Activated CD4-positive, alpha-beta T cell treated with anti-CD3 and anti-CD28 coated beads, Interleukin-2, amount 50 U/mL, for 16 hours (primary cell): ENCODE measurements at regions not wholly inside any gene's neighbourhood (a gene's known extent, or its start where the extent isn't known, plus 50 kb on each side); places are given as distances from the start of the nearest gene placed in this dataset.

ENCODE experiments used
- DNase-seq: peaks from one replicate; pipeline ENCODE4 v3.0.0-alpha.2; 2020

DNA sequence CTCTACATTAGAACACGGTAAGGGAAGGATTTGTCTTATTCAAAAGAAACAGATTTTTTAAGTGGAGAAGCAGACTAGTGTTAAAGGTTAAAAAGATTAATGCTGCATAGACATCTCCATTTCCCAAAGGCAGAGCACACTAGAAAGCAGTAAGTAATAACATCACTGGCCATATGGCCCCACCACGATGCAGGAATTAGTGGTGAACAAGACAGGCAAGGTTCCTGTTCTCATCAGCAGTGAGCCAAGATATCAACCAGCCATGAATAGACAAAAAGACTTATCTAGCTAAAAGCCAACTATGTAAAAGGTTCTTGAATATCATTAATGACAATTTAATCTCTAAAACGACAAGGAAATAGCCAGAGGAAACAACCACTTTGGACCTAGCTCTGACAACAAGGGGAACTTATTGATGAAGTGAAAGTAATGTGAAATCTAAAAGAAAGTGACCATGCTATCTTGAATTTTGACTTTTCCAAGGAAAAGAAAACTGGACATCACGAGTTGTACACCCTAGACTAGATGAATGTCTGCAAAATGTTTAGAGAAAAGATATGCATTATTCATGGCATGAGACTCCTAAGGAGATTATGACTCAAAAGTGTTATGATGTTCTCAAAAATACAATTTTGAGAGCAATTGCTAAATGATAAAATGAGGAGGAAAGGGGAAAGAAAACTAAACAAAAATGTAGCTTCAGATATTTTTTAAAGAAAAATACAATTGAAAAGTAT, 157.9 kb upstream of the STXBP5 start:
- DNase-seq: no peak

DNA sequence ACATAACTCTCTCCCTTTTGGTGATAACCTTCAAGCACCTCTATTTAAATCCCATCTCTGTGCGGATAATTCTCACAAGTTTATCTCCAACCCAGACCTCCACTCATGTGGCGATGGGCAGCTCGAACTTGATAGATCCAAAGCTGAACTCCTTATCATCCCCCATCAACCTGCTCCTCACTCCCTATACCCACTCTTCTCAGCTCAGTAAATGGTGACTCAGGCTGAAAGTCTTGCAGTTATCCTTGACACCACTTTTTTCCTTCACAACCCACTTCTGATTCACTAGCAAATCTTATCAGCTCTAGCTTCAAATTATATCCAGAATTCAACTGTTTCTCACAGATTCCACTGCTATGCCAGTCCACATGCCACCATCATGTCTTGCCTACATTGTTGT, 155.3 kb upstream of the STXBP5 start:
- DNase-seq: no peak

DNA sequence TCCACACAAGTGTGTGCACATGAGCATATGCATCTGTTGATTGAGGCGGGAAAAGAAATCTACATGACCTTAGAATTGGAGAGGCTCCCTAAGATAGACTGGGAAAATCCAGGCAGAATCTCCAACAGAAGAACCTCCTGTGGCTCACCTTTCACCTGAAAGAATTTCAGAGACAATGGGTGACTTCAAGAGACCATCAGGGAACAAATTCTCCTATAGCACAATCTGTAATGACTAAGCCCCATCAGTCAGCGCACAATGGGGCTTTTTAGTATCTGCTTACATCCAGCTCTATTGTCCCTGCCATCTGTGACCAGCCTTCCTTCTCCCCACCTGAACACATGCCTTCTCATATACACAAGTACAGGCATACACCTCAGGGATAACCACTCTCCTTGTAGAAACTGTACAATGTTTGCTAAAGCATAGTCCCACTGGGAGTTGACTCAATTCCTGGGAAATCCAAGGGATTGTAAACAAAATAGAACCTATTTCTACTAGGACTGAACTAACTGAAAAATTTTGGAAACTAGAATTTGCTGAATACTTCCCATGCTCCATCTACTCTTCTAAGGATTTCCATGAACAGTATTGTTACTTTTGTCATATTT, 150.8 kb upstream of the STXBP5 start:
- no peak for DNase-seq

- DNase-seq: no peak
Observed at GRCh38 chr6:147054158-147054557, 150.1 kb upstream of the STXBP5 start.

- DNase-seq: no peak
Observed at GRCh38 chr6:147054871-147055270, 149.3 kb upstream of the STXBP5 start.

- DNase-seq: no peak
Observed at GRCh38 chr6:147055821-147056392, 148.3 kb upstream of the STXBP5 start.

DNA sequence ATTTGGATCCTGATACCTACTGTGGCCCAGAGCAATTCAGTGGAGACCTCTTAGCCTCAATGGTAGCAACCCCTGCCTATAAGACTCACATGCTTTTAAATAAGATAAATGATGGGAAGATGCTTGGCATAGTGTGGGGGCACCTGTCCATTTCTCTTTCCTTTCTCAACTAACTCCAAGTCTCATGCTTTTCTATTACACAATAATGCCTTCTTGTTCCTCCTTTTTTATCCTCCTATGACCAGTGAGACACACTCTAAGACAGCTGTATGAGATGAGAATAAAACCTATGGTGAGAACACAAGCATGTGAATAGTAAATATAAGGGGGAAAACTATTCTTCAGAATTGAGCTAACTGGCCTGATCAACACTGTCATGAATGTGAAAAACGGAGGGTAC, 147.0 kb upstream of the STXBP5 start:
- no peak for DNase-seq

- no peak for DNase-seq
Observed at GRCh38 chr6:147057705-147058342, 146.4 kb upstream of the STXBP5 start.

- DNase-seq: no peak
Observed at GRCh38 chr6:147058786-147059385, 145.3 kb upstream of the STXBP5 start.

- DNase-seq: no peak
Observed at GRCh38 chr6:147060636-147061035, 143.6 kb upstream of the STXBP5 start.

DNA sequence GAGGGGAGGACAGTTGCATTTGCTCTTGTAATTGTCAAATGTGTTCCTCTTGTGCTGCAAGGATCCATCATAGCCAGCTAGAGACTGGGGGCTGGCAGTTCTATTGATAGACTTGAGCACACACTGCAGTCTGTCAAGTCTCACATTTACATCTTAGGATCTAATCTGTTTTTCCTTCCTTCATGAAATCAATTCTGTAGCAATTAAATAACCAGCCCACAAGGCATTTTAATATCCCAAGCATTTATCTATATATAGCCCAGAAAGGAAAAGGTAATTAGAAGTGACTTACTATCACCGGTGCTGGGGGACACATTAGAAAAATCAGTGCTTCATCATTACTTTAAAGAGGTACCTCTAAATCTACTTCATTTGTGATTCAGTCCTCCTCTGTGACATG, 143.0 kb upstream of the STXBP5 start:
- no peak for DNase-seq

GRCh38 chr6:147063469-147064031, 140.7 kb upstream of the STXBP5 start:
- no peak for DNase-seq

- DNase-seq: no peak
Observed at GRCh38 chr6:147065786-147066185, 138.4 kb upstream of the STXBP5 start.

DNA sequence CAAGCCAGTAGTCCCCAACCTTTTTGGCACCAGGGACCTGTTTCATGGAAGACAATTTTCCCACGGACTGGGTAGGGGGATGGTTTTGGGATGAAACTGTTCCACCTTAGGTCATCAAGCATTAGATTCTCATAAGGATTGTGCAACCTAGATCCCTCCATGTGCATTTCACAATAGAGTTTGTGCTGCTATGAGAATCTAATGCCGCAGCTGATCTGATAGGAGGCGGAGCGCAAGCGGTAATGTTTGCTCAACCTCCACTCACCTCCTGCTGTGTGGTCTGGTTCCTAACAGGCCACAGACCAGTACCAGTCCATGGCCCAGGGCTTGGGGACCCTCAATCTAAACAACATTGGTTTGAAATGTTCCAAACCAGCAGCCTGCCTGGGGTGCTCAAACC, 137.0 kb upstream of the STXBP5 start:
- DNase-seq: no peak

- DNase-seq: no peak
Observed at GRCh38 chr6:147071776-147072175, 132.4 kb upstream of the STXBP5 start.

DNA sequence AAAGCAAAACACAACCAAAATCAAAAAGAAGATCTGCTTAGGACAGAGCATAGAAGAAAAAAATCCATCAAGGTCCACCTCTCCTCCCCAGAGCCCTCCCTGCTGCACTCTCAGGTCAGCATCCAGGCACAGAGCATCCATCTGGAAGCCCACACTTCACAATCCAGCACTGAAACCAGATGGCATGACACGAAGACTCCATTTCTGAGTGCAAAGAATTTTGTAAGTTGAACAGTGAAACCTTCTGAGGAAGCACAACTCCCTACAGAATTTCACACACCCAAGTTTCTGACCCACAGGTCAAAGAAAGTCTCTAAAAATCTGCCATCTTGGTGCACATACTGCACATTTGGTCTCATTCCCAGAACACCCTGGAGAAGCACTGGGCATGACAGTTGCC, 128.8 kb upstream of the STXBP5 start:
- no peak for DNase-seq

DNA sequence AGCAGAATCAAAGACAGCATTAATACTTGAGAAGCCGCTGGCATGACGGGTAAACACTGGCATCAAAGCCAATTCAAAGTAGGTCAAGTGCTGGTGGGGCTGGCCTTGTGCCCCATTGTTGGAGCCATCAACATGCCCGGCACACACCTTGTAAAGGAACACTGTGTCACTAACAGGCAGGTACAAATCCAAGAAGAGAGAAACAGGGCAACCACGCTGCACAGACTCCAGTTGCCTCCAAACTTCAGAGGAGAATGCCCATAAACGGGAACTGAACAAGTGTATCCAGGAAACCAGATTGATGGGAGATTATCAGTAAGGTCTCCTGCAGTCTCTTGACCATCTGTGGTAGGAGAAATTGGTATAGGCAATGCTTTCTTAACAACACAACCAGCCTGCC, 127.0 kb upstream of the STXBP5 start:
- no peak for DNase-seq

DNA sequence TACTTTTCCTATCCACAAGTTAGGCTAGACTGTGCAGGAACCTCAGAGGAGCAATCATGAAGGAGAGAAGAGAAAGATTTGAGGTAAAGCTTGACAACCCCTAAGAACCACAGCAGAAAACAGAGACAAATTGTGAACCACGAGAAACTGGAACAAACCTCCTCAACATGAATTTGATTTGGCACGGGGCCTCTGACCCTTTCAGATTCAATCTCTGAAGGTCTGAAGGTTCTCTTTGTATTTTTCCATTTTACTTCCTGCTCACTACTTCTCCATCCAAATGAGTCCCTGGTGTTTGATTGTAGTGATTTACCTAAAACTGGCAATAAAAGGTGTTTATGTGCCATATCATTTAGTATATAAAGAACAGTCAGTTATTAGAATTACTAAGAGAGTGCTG, 126.1 kb upstream of the STXBP5 start:
- no peak for DNase-seq

DNA sequence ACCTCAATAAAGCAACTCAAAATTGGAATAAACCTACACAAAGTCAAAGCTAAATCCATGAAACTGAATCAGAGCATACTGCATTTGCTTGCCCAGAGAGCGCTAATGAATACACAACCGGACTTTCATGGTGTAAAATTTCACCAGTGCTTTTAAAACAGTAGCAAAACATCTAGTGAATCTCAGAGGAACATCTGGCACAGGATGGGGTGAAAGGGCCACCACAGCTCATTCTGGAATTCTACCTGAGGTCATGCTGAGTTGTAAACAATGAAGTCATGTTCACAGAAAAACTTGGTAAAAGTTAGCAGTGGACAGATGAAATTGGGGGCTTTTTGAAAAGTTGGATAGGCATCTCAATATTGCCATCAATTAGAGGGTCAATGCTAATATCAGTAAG, 125.6 kb upstream of the STXBP5 start:
- no peak for DNase-seq

GRCh38 chr6:147080225-147080624, 124.0 kb upstream of the STXBP5 start:
- no peak for DNase-seq

DNA sequence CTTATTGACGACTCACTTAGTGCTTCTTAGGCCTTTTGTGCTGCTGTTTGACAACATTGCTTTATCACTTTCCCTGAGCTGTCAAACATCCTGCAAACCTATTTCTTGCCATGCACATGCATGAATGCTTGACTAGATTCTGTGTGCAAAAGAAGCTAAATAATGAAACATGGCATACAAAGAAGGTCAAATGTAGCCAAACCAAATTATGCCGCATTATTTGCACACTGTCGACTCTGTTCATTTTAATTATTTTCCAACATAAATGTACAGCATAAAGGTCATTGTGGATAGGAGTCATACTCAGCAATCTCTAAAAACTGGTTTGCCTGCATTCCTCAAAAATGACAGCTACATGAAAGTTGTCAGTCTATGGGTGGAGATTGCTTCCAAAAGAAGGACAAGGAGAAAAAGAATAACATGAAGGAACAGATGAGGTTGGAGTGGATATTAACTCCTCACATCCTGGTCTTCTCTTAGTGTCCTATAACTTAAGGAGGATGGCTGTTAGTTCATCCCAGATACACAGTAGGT, 123.1 kb upstream of the STXBP5 start:
- no peak for DNase-seq

DNA sequence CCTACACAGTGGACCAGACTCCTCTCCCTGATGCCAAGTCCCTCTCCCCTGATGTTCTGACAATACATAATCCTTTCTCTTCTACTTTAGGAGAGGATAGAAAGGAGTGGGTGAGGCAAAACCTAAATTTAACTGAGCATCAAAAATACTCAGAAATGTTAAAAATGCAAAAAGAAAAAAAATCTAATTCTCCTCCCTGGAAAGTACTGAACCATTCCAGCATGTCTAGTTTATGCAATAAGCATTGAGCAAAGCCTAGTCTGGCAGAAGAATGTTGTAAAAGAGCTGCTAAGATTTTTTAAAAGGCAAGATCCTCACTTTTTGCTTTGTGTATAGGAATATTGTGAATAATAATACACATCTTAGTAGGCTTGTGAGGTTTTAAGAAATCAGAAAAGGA, 116.6 kb upstream of the STXBP5 start:
- DNase-seq: no peak

GRCh38 chr6:147088861-147089260, 115.4 kb upstream of the STXBP5 start:
- DNase-seq: no peak
